ENCODE measurements at regions not wholly inside any gene's neighbourhood (a gene's known extent, or its start where the extent isn't known, plus 50 kb on each side); places are given as distances from the start of the nearest gene placed in this dataset.

DNA sequence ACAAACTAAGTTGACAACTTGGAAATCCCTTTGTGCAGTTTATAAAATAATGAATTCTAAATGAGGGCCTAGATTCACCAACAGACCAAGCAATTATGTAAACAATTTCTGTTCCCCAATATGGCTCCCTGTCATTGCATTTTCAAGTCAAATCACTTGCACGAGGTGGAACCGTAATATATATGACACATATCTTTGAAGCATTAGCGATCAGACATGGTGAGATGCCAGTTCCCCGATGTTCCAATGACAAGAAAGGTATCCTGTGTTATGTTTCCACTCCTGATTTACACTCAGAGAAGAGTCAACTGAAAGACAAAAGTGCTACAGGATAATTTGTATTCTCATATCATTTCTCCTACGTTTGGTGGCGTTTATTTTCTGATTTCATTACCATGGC is 108.5 kb upstream of the TDRD3 start:
- DNase-seq = no peak

GRCh38 chr13:60303166-60303565 is 93.9 kb upstream of the TDRD3 start:
- no peak for DNase-seq

DNA sequence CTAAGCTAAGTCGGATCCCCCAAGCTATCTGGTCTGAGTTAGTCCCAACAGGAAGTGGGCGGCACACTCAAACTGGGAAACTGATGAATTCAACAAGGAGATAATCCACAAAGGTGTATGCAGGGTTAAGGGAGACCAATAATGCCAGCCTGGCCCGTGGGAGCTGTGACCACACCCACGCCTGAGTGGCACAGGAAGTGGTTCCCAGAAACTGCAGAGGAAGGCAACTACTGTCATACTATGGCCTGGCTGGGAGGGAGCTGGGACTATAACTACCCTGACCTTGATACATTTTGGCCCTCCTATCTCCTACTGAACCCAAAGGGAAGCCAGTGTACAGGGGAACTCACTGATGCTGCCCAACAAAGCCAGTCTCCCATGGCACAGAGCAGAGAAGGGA is 85.5 kb upstream of the TDRD3 start:
- DNase-seq = no peak

- no peak for DNase-seq
Observed at GRCh38 chr13:60312851-60313505, 84.0 kb upstream of the TDRD3 start.

DNA sequence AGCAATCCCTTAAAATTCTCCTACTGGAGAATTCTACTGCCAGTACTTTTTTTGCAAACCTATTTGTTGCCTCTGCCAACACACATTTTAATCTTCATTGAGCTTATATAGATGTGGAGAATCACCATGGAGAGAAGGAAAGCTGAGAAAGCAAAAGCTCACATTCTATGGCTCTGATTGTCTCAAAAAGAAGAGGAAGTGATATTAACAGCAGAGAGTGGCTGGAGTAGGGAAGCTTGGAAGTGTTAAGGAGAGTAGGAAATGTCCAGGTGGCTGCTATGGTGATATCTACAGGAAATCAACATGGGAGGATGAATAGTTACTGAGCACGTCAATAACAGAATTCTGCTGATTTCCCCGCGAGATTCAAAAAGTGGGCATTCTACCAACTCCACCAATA is 78.8 kb upstream of the TDRD3 start:
- DNase-seq = no peak

DNA sequence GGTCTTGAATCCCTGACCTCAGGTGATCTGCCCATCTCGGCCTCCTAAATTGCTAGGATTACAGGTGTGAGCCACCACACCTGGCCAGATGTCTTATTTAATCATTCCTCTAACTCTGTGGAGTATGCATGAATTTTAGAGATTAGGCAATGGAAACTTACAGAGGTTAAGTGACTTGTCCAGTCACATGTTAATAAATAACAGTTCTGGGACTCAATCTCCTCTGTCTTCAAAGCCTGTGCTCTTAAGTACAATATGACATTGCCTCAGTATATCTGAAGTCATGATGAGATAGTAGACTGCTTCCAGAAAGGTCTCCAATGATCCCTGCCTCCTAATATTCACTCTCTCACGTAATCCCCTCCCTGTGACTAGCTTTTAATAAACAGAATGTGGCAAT is 72.9 kb upstream of the TDRD3 start:
- DNase-seq = no peak

DNA sequence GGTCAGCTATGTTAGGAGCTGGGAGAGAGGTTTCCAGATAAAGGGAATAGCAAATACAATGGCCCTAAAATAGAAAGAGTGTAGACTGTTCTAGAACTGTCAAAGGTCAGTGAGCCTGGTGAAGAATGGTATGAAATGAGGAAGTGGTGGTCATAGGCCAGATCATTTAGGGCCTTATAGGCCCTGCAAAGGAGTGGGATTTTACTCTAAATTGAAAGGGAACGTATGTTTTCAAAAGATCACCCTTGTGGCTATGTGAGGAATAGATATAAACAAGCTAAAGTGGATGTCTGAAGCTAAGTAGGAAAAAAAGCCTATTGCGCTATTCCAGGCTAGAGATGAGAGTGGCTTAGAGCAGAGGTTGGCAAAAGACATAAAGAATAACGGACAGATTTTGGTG is 70.7 kb upstream of the TDRD3 start:
- DNase-seq = no peak

GRCh38 chr13:60327511-60327910 is 69.5 kb upstream of the TDRD3 start:
- DNase-seq = no peak

GRCh38 chr13:60328073-60328472 is 68.9 kb upstream of the TDRD3 start:
- no peak for DNase-seq

DNA sequence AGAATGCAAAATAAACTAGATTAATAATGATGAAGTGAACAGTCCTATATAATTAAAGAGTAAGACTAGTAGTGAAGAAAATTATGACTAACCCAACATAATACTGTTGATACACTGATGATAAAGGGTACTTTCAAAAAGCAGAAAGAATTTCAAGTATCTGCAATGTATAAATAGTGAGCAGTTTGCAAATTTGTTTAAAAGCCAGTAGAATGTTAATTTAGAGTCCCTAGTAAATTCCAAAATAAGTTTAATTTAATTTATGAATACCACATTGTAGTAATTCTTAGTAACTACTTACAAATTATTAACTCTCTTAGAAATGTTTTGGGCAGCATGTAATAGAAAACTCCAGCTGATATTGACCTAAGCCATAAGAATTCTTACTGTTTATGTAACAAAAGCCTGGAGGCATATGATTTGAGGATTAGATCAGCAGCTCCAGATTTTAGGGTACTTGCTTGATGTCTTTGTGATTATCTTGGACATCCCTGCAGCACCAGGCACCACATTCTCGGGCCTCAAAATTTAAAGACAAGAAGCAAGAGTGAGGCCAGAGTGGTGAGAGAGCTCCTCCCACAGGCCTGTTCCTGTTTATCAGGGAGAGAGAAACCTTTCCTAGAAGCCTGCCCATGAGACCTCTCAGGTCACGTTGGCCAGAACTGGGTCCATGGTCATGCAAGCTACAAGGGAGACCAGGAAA is 67.6 kb upstream of the TDRD3 start:
- peak; percentile 55 for DNase-seq

DNA sequence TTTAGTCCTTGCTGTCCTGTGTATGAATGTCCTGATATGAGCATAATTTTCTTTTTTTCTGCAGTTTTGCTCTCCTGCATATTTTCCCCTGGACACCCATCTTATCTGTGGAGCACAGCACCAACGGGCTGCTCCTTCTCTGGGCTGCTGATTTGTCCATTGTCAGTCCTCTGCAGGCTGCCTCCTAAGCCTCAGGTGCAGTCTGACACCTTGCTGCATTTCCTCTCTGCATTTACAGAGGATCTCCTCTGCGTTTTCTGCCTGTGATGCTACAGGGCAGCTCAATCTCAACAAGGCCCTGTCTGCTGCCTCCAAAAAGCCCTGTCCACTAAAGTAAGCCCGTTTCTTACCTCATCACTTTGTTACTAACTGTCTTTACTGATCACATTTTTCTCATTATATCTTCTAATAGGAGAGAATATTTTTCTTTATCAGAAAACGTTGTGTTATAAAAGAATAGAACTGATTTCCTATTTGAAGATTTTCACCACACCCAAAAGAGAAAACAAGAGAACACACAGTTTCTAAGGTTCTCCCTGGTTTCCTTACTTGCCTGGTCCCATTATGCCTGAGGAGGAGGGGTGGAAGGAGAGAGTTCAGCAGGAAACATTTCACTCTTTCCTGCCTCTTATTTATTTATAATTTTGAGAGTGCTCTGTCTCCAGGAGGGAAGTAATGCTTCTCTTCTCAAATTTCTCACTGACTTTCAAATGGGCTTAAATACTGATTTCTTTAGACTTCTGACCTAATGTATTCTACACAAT is 65.6 kb upstream of the TDRD3 start:
- no peak for DNase-seq

- no peak for DNase-seq
Observed at GRCh38 chr13:60332682-60333081, 64.3 kb upstream of the TDRD3 start.

- no peak for DNase-seq
Observed at GRCh38 chr13:60334310-60334709, 62.7 kb upstream of the TDRD3 start.

- DNase-seq = no peak
Observed at GRCh38 chr13:60335531-60335930, 61.5 kb upstream of the TDRD3 start.

GRCh38 chr13:60338754-60339153 is 58.3 kb upstream of the TDRD3 start:
- DNase-seq = no peak

GRCh38 chr13:60343978-60344377 is 53.0 kb upstream of the TDRD3 start:
- no peak for DNase-seq

DNA sequence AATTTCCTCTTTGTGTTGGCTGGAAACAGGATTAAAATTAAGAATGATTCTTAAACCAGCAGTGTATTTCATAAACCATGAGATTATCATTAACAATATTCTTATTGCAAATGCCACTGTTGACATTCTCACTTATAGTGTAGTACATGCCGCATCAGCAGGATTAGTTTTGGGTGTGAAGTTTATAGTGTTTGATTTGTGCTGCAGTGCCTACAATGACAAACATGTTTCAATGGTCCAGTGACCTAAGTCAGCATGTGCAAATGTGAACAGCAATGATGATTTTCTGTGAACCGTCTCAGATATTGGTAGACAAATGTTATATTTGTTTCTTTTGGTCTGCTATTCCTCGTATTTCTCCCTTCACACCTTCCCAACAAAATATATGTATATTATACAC is 49.8 kb upstream of the TDRD3 start:
- DNase-seq = no peak
